SK-N-SH (cell line): ENCODE measurements at regions not wholly inside any gene's neighbourhood (a gene's known extent, or its start where the extent isn't known, plus 50 kb on each side); places are given as distances from the start of the nearest gene placed in this dataset.

ENCODE experiments used
- CTCF ChIA-PET: fragments of 300-600, 350-600 bp; formaldehyde crosslinking; extraction: SDS; loops from one replicate; lab custom pipeline; 2021; lab: Yijun Ruan, JAX
- POLR2A ChIA-PET: fragments of 350-600 bp; sonication (Branson Sonifier 250); formaldehyde crosslinking; extraction: SDS; loops from one replicate; lab custom pipeline; 2020; ENCODE audit warnings: antibody characterized with exemption, inconsistent platforms; lab: Yijun Ruan, JAX
- DNase-seq: peaks from one replicate; pipeline ENCODE4 v3.0.0; 2012
- H2AFZ ChIP-seq: fragments of 200-600 bp; sonication (generic); 2 replicates; pipeline ENCODE4 v1.8.1; 2016; ENCODE audit warnings: antibody characterized with exemption, mild to moderate bottlenecking, low read depth
- H3F3A ChIP-seq: fragments of 200-600 bp; sonication (generic); replicated peaks from 2 replicates; pipeline ENCODE3; 2016; ENCODE audit warnings: antibody characterized with exemption, mild to moderate bottlenecking; ENCODE audit not compliant: insufficient read depth
- H3K27ac ChIP-seq, 2 experiments: fragments of 200-500 bp in 1 of 2; fragments of 200-600 bp in 1 of 2; sonication (Bioruptor generic) in 1 of 2; sonication (generic), shearing (Covaris generic) in 1 of 2; 2 replicates each; pipeline versions ENCODE4 v1.5.1 to v1.6.1; 2014 to 2016; ENCODE audit warnings: low read depth in 2 of 2, inconsistent platforms in 1 of 2, low read length in 1 of 2, mild to moderate bottlenecking in 1 of 2, mixed read lengths in 1 of 2
- H3K27me3 ChIP-seq: fragments of 200-600 bp; sonication (generic), shearing (Covaris generic); 2 replicates; pipeline ENCODE4 v1.6.1; 2016; ENCODE audit warnings: mixed run types; ENCODE audit not compliant: insufficient read depth
- H3K36me3 ChIP-seq, 2 experiments: fragments of 200-500 bp in 1 of 2; fragments of 200-600 bp in 1 of 2; sonication (Bioruptor generic) in 1 of 2; sonication (generic) in 1 of 2; replicated peaks in 1 of 2; 2 replicates each; pipeline versions ENCODE3 to v1.5.1; 2014 to 2016; ENCODE audit warnings: low read length in 1 of 2, mild to moderate bottlenecking in 1 of 2; ENCODE audit not compliant: insufficient read depth in 2 of 2, control insufficient read depth in 1 of 2
- H3K4me1 ChIP-seq, 2 experiments: fragments of 200-500 bp in 1 of 2; fragments of 200-600 bp in 1 of 2; sonication (Bioruptor generic) in 1 of 2; sonication (generic), shearing (Covaris generic) in 1 of 2; 2 replicates each; pipeline versions ENCODE4 v1.5.1 to v1.6.1; 2014 to 2016; ENCODE audit warnings: low read depth in 1 of 2, low read length in 1 of 2, mixed run types in 1 of 2; ENCODE audit not compliant: insufficient read depth in 2 of 2, control insufficient read depth in 1 of 2
- H3K4me2 ChIP-seq: fragments of 200-600 bp; sonication (generic), shearing (Covaris generic); 2 replicates; pipeline ENCODE4 v1.6.1; 2017; ENCODE audit warnings: mixed run types
- H3K4me3 ChIP-seq, 2 experiments: fragments of 200-500 bp in 1 of 2; fragments of 200-600 bp in 1 of 2; sonication (Bioruptor generic) in 1 of 2; sonication (generic), shearing (Covaris generic) in 1 of 2; 2 replicates each; pipeline versions ENCODE4 v1.5.1 to v1.8.1; 2014 to 2016; ENCODE audit warnings: low read depth in 2 of 2, inconsistent platforms in 1 of 2, low read length in 1 of 2, mild to moderate bottlenecking in 1 of 2, mixed read lengths in 1 of 2, moderate library complexity in 1 of 2
- H3K79me2 ChIP-seq: fragments of 200-600 bp; sonication (generic); 2 replicates; pipeline ENCODE4 v1.8.1; 2017; ENCODE audit warnings: mild to moderate bottlenecking; ENCODE audit not compliant: insufficient read depth
- H3K9ac ChIP-seq: fragments of 200-600 bp; sonication (generic); 2 replicates; pipeline ENCODE4 v1.6.1; 2017; ENCODE audit warnings: mixed run types
- H3K9me2 ChIP-seq: fragments of 200-600 bp; sonication (generic); 2 replicates; pipeline ENCODE4 v1.6.1; 2017; ENCODE audit warnings: mixed run types
- H3K9me3 ChIP-seq: fragments of 200-600 bp; sonication (generic); 2 replicates; pipeline ENCODE4 v1.6.1; 2017; ENCODE audit warnings: mixed run types, mild to moderate bottlenecking, moderate library complexity
- H4K20me1 ChIP-seq: fragments of 200-600 bp; sonication (generic); 2 replicates; pipeline ENCODE4 v1.6.1; 2017; ENCODE audit warnings: mild to moderate bottlenecking, mixed run types; ENCODE audit not compliant: insufficient read depth
- CHD2 ChIP-seq: fragments of 150-350 bp; IDR thresholded peaks from 2 replicates; pipeline ENCODE4 v1.6.1; 2018; ENCODE audit warnings: low read length; ENCODE audit not compliant: partially characterized antibody
- EP300 ChIP-seq, 2 experiments: IDR thresholded peaks; 2 replicates each; pipeline versions ENCODE4 v1.4.0 to v1.6.1; 2012; ENCODE audit warnings: borderline replicate concordance in 1 of 2, low read depth in 1 of 2, low read length in 1 of 2
- EZH2phosphoT487 ChIP-seq: fragments of 200-600 bp; sonication (generic); IDR thresholded peaks from 2 replicates; pipeline ENCODE4 v1.6.1; 2017; ENCODE audit warnings: low read depth, mixed run types, mild to moderate bottlenecking, antibody characterized with exemption, moderate library complexity, borderline replicate concordance
- FOXJ3 ChIP-seq: sonication (generic); formaldehyde crosslinking; IDR thresholded peaks from 2 replicates; pipeline ENCODE4 v1.5.1; 2020; ENCODE audit warnings: mild to moderate bottlenecking, missing genetic modification reagents
- FOXM1 ChIP-seq: IDR thresholded peaks from 2 replicates; pipeline ENCODE4 v1.4.0; 2012; ENCODE audit warnings: low read depth, mild to moderate bottlenecking
- IRF3 ChIP-seq: fragments of 150-350 bp; IDR thresholded peaks from 2 replicates; pipeline ENCODE4 v1.6.1; 2016; ENCODE audit warnings: mild to moderate bottlenecking, low read depth, low read length
- JUND ChIP-seq: IDR thresholded peaks from 2 replicates; pipeline ENCODE4 v1.4.0; 2012
- MEF2A ChIP-seq: IDR thresholded peaks from 2 replicates; pipeline ENCODE4 v1.4.0; 2012; ENCODE audit warnings: low read depth, borderline replicate concordance
- NFIC ChIP-seq: IDR thresholded peaks from 2 replicates; pipeline ENCODE4 v1.4.0; 2012; ENCODE audit warnings: borderline replicate concordance
- PBX3 ChIP-seq: IDR thresholded peaks from 2 replicates; pipeline ENCODE4; 2012
- POLR2AphosphoS5 ChIP-seq: IDR thresholded peaks from 2 replicates; pipeline ENCODE4 v1.6.1; 2012; ENCODE audit warnings: low read depth, low read length
- RAD21 ChIP-seq: IDR thresholded peaks from 2 replicates; pipeline ENCODE4 v1.6.1; 2012; ENCODE audit warnings: mild to moderate bottlenecking, low read length
- RCOR1 ChIP-seq: fragments of 150-350 bp; IDR thresholded peaks from 2 replicates; pipeline ENCODE4 v1.6.1; 2017; ENCODE audit warnings: antibody characterized with exemption, low read length
- RFX5 ChIP-seq: IDR thresholded peaks from 2 replicates; pipeline ENCODE4 v1.6.1; 2012; ENCODE audit warnings: mild to moderate bottlenecking, improper control_type of control experiment, low read length
- SIN3A ChIP-seq: IDR thresholded peaks from 2 replicates; pipeline ENCODE4 v1.6.1; 2012; ENCODE audit warnings: low read depth, mild to moderate bottlenecking, low read length, moderate library complexity, borderline replicate concordance
- SMC3 ChIP-seq: IDR thresholded peaks from 2 replicates; pipeline ENCODE4 v1.6.1; 2012; ENCODE audit warnings: low read depth, low read length, improper control_type of control experiment
- TAF1 ChIP-seq: IDR thresholded peaks from 2 replicates; pipeline ENCODE4 v1.6.1; 2012; ENCODE audit warnings: low read depth, mild to moderate bottlenecking, low read length, moderate library complexity, borderline replicate concordance
- TCF12 ChIP-seq: IDR thresholded peaks from 2 replicates; pipeline ENCODE4 v1.4.0; 2012
- YY1 ChIP-seq: IDR thresholded peaks from 2 replicates; pipeline ENCODE4 v1.4.0; 2012; ENCODE audit warnings: low read depth, mild to moderate bottlenecking
- WGBS: methylation state at CpG from one replicate; pipeline ENCODE4 v1.1.6; 2017; ENCODE audit warnings: low lambda C conversion rate; 5-methylcytosine and 5-hydroxymethylcytosine counted together
- TF ChIP-seq, protein P1 (sequence below): fragments of 200-600 bp; sonication (generic); IDR thresholded peaks from 2 replicates; pipeline ENCODE4 v1.6.1; 2017; ENCODE audit warnings: antibody characterized with exemption, mild to moderate bottlenecking, moderate library complexity

GRCh38 chr7:8921807-8922206, 488.4 kb downstream of the NXPH1 start:
- Histone ChIP-seq H3F3A (no peaks in the 10 kb centered on the region), H3K4me2 (no peak overlapping the region), H3K27me3 (no peaks in the 10 kb centered on the region), H3K79me2 (no peaks in the 10 kb centered on the region), H4K20me1 (no peaks in the 10 kb centered on the region), H3K27ac (no peak overlapping the region), H3K9me2 (no peaks in the 10 kb centered on the region; the same call in 1 of the 2 replicates), H3K4me3 (no peak overlapping the region), H2AFZ (no peak overlapping the region), H3K9me3 (no peaks in the 10 kb centered on the region), H3K36me3 (no peaks in the 10 kb centered on the region)
- no peak for DNase-seq
- CTCF ChIA-PET, result no interaction called here
- WGBS, result 10% methylated on average over 1 of the region's 1 CpG
- TF ChIP-seq TCF12 (no peak), FOXM1 (no peak), NFIC (no peak), EZH2phosphoT487 (no peak), FOXJ3 (CRISPR knock-in tag) (no peak), RFX5 (no peak), CHD2 (no peak), JUND (no peak), SMC3 (no peak), MEF2A (no peak), RCOR1 (no peak), RAD21 (no peak), YY1 (no peak), IRF3 (no peak), SIN3A (no peak), TAF1 (no peak), EP300 (IDR thresholded peaks at IDR 0.05; ENCODE audit: borderline replicate concordance in 1 of 2, low read depth in 1 of 2, low read length in 1 of 2) (no peak), PBX3 (no peak), POLR2AphosphoS5 (no peak)
- TF ChIP-seq, protein P1, sequence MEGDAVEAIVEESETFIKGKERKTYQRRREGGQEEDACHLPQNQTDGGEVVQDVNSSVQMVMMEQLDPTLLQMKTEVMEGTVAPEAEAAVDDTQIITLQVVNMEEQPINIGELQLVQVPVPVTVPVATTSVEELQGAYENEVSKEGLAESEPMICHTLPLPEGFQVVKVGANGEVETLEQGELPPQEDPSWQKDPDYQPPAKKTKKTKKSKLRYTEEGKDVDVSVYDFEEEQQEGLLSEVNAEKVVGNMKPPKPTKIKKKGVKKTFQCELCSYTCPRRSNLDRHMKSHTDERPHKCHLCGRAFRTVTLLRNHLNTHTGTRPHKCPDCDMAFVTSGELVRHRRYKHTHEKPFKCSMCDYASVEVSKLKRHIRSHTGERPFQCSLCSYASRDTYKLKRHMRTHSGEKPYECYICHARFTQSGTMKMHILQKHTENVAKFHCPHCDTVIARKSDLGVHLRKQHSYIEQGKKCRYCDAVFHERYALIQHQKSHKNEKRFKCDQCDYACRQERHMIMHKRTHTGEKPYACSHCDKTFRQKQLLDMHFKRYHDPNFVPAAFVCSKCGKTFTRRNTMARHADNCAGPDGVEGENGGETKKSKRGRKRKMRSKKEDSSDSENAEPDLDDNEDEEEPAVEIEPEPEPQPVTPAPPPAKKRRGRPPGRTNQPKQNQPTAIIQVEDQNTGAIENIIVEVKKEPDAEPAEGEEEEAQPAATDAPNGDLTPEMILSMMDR, result no peak
- TF ChIP-seq, all 33 proteins: peak for 0
- Histone ChIP-seq H3K9ac (no peak overlapping the region), H3K4me1 (no peaks in the 10 kb centered on the region)
- POLR2A ChIA-PET, result no interaction called here
